ENCODE measurements at regions not wholly inside any gene's neighbourhood (a gene's known extent, or its start where the extent isn't known, plus 50 kb on each side); places are given as distances from the start of the nearest gene placed in this dataset.
"Not testable (repeated sequence)": the region's sequence is repeated elsewhere in the genome, so short reads cannot be mapped to it uniquely, and the experiment has no call there.

GRCh38 chr5:72702105-72702504 lies 114.4 kb upstream of the TNPO1 start:
- not testable (repeated sequence) for TF ChIP-seq EP300 (IDR thresholded peaks at IDR 0.05; ENCODE audit: borderline replicate concordance in 1 of 2, low read depth in 1 of 2, low read length in 1 of 2); CTCF (IDR thresholded peaks at IDR 0.05); USF2 (IDR thresholded peaks at IDR 0.05; ENCODE audit: borderline replicate concordance, low read depth, low read length); TEAD4 (IDR thresholded peaks at IDR 0.05; ENCODE audit: borderline replicate concordance, insufficient read depth); ZBTB33 (IDR thresholded peaks at IDR 0.05; ENCODE audit: borderline replicate concordance, low read depth); GABPA (IDR thresholded peaks at IDR 0.05; ENCODE audit: low read depth); REST (IDR thresholded peaks at IDR 0.05; ENCODE audit: low read depth, low read length); POLR2AphosphoS5 (IDR thresholded peaks at IDR 0.05; ENCODE audit: low read depth, low read length); SMC3 (IDR thresholded peaks at IDR 0.05; ENCODE audit: low read depth, low read length); NFIC (IDR thresholded peaks at IDR 0.05; ENCODE audit: borderline replicate concordance)
